ENCODE measurements at regions not wholly inside any gene's neighbourhood (a gene's known extent, or its start where the extent isn't known, plus 50 kb on each side); places are given as distances from the start of the nearest gene placed in this dataset.
"Not testable (repeated sequence)": the region's sequence is repeated elsewhere in the genome, so short reads cannot be mapped to it uniquely, and the experiment has no call there.

- not testable (repeated sequence) for ATAC-seq (ENCODE audit: low read depth); H3K27me3 ChIP-seq (replicated peaks in 1 of 4; ENCODE audit: control extremely low read depth in 1 of 4, control insufficient read depth in 3 of 4, insufficient read depth in 4 of 4, low read length in 3 of 4)
- H3K27ac Mint-ChIP-seq, result peak overlapping the region; percentile 22
These were observed 1324.0 kb downstream of the XPNPEP1 start for GRCh38 chr10:108599317-108599716.

DNA sequence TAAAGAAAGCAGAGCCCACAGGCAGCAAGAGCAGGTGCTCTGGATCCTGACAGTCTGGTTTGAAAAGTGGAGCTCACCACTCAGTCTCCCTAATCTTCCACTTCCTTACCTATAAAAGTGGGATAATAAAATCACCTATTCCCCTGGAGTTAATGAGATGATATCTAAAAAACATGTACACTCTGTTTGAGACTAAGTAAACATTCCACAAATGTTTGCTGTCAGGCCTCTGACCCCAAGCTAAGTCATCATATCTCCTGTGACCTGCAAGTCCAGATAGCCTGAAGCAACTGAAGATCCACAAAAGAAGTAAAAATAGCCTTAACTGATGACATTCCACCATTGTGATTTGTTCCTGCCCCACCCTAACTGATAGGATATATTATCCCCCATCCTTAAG, 1324.5 kb downstream of the XPNPEP1 start:
- peaks cover 14% of the 10 kb centered on the region for H3K4me1 Mint-ChIP-seq
- Histone ChIP-seq H3K4me1 (ENCODE audit: control insufficient read depth in 2 of 2, insufficient read depth in 2 of 2, low read length in 2 of 2) (peaks cover 0 to 7% of the 10 kb centered on the region in 2 donors), H3K27me3 (replicated peaks in 1 of 4; ENCODE audit: control extremely low read depth in 1 of 4, control insufficient read depth in 3 of 4, insufficient read depth in 4 of 4, low read length in 3 of 4) (no peaks in the 10 kb centered on the region), H3K9me3 (ENCODE audit: control extremely low read depth in 1 of 3, control insufficient read depth in 2 of 3, insufficient read depth in 1 of 3, low read length in 2 of 3) (no peaks in the 10 kb centered on the region), H3K9ac (ENCODE audit: low read length) (no peak overlapping the region), H3K4me2 (replicated peaks; ENCODE audit: low read depth, low read length, poor library complexity, severe bottlenecking) (no peak overlapping the region), H3K79me2 (ENCODE audit: control insufficient read depth, insufficient read depth, low read length) (no peaks in the 10 kb centered on the region), H4K20me1 (ENCODE audit: control insufficient read depth, insufficient read depth, low read length, poor library complexity, severe bottlenecking) (no peaks in the 10 kb centered on the region), H2AFZ (ENCODE audit: insufficient read depth, low read depth, low read length, poor library complexity, severe bottlenecking) (no peak overlapping the region), H3K36me3 (replicated peaks in 1 of 2; ENCODE audit: control extremely low read depth in 1 of 2, control insufficient read depth in 1 of 2, extremely low read depth in 1 of 2, insufficient read depth in 2 of 2, low read length in 1 of 2) (no peaks in the 10 kb centered on the region), H3K27ac (ENCODE audit: low read length in 2 of 2) (no peak overlapping the region), H3K4me3 (ENCODE audit: control extremely low read depth in 1 of 5, extremely low read depth in 1 of 5, insufficient read depth in 1 of 5, low read depth in 2 of 5, low read length in 4 of 5) (no peak overlapping the region)
- peak overlapping the region; percentile 76 for H3K4me3 Mint-ChIP-seq
- H3K9me3 Mint-ChIP-seq (ENCODE audit: insufficient read depth), result no peaks in the 10 kb centered on the region
- TF ChIP-seq, protein P1, sequence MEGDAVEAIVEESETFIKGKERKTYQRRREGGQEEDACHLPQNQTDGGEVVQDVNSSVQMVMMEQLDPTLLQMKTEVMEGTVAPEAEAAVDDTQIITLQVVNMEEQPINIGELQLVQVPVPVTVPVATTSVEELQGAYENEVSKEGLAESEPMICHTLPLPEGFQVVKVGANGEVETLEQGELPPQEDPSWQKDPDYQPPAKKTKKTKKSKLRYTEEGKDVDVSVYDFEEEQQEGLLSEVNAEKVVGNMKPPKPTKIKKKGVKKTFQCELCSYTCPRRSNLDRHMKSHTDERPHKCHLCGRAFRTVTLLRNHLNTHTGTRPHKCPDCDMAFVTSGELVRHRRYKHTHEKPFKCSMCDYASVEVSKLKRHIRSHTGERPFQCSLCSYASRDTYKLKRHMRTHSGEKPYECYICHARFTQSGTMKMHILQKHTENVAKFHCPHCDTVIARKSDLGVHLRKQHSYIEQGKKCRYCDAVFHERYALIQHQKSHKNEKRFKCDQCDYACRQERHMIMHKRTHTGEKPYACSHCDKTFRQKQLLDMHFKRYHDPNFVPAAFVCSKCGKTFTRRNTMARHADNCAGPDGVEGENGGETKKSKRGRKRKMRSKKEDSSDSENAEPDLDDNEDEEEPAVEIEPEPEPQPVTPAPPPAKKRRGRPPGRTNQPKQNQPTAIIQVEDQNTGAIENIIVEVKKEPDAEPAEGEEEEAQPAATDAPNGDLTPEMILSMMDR (IDR thresholded peaks at IDR 0.05), result no peak
- no peak for TF ChIP-seq EZH2 (IDR thresholded peaks at IDR 0.05; ENCODE audit: borderline replicate concordance, insufficient read depth, low read depth, low read length, poor library complexity, severe bottlenecking)
- peak overlapping the region; percentile 22 for H3K27ac Mint-ChIP-seq
- H3K27me3 Mint-ChIP-seq, result no peaks in the 10 kb centered on the region
- DNase-seq (no peak), ATAC-seq (ENCODE audit: low read depth) (no peak)
- intact Hi-C loops (cut with micrococcal nuclease), result no loop called here
- CTCF ChIA-PET, result no interaction called here
- POLR2A ChIA-PET, result no interaction called here

More at GRCh38 chr10:108599317-108599716, 1324.0 kb downstream of the XPNPEP1 start:
- H4K20me1 ChIP-seq (ENCODE audit: control insufficient read depth, insufficient read depth, low read length, poor library complexity, severe bottlenecking); H3K9ac ChIP-seq (ENCODE audit: low read length); H3K27ac ChIP-seq (ENCODE audit: low read length in 2 of 2); H2AFZ ChIP-seq (ENCODE audit: insufficient read depth, low read depth, low read length, poor library complexity, severe bottlenecking); CTCF ChIA-PET; intact Hi-C loops (cut with micrococcal nuclease); DNase-seq; H3K9me3 Mint-ChIP-seq (ENCODE audit: insufficient read depth); POLR2A ChIA-PET; H3K79me2 ChIP-seq (ENCODE audit: control insufficient read depth, insufficient read depth, low read length); H3K4me2 ChIP-seq (replicated peaks; ENCODE audit: low read depth, low read length, poor library complexity, severe bottlenecking); H3K27me3 Mint-ChIP-seq; H3K9me3 ChIP-seq (ENCODE audit: control extremely low read depth in 1 of 3, control insufficient read depth in 2 of 3, insufficient read depth in 1 of 3, low read length in 2 of 3); H3K4me1 ChIP-seq (ENCODE audit: control insufficient read depth in 2 of 2, insufficient read depth in 2 of 2, low read length in 2 of 2); H3K36me3 ChIP-seq (replicated peaks in 1 of 2; ENCODE audit: control extremely low read depth in 1 of 2, control insufficient read depth in 1 of 2, extremely low read depth in 1 of 2, insufficient read depth in 2 of 2, low read length in 1 of 2): not testable (repeated sequence)
- H3K4me3 ChIP-seq (ENCODE audit: control extremely low read depth in 1 of 5, extremely low read depth in 1 of 5, insufficient read depth in 1 of 5, low read depth in 2 of 5, low read length in 4 of 5), result peak overlapping the region in 1 of 5 experiments; percentile 37
- Mint-ChIP-seq H3K4me3 (peak overlapping the region; percentile 76), H3K4me1 (peaks cover 12% of the 10 kb centered on the region)
- 69% methylated on average over 5 of the region's 11 CpGs for WGBS (ENCODE audit: insufficient coverage)

Measured in B cell (primary cell).